ENCODE measurements at regions not wholly inside any gene's neighbourhood (a gene's known extent, or its start where the extent isn't known, plus 50 kb on each side); places are given as distances from the start of the nearest gene placed in this dataset.
A peak's percentile ranks its signal among the peaks of the same experiment; 100 is the strongest.
"Not testable (repeated sequence)": the region's sequence is repeated elsewhere in the genome, so short reads cannot be mapped to it uniquely, and the experiment has no call there.

DNA sequence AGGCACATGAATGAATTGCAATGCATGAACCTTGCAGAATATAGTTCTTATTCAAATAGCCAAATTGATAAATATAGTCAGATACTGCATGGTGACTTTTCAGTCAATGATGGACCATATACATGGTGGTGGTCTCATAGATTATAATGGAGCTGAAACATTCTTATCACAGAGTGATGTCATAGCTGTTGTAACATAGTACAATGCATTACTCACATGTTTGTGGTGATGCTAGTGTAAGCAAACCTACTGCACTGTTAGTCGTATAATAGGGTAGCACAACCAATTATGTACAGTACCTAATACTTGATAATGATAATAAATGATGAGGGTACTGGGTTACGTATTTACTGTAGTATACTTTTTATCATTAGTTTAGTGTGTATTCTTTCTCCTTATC lies 280.3 kb downstream of the BCAT1 start:
- in situ Hi-C loops (cut with HindIII; ENCODE audit: low sequenced_read_pairs), result no loop called here
- TF ChIP-seq, protein P1, sequence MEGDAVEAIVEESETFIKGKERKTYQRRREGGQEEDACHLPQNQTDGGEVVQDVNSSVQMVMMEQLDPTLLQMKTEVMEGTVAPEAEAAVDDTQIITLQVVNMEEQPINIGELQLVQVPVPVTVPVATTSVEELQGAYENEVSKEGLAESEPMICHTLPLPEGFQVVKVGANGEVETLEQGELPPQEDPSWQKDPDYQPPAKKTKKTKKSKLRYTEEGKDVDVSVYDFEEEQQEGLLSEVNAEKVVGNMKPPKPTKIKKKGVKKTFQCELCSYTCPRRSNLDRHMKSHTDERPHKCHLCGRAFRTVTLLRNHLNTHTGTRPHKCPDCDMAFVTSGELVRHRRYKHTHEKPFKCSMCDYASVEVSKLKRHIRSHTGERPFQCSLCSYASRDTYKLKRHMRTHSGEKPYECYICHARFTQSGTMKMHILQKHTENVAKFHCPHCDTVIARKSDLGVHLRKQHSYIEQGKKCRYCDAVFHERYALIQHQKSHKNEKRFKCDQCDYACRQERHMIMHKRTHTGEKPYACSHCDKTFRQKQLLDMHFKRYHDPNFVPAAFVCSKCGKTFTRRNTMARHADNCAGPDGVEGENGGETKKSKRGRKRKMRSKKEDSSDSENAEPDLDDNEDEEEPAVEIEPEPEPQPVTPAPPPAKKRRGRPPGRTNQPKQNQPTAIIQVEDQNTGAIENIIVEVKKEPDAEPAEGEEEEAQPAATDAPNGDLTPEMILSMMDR (IDR thresholded peaks at IDR 0.05; ENCODE audit: low read depth, low read length), result no peak
- DNase-seq (ENCODE audit: low read depth, low spot score), result no peak
- no peak overlapping the region for H3K4me3 ChIP-seq (ENCODE audit: low read depth, low read length)

DNA sequence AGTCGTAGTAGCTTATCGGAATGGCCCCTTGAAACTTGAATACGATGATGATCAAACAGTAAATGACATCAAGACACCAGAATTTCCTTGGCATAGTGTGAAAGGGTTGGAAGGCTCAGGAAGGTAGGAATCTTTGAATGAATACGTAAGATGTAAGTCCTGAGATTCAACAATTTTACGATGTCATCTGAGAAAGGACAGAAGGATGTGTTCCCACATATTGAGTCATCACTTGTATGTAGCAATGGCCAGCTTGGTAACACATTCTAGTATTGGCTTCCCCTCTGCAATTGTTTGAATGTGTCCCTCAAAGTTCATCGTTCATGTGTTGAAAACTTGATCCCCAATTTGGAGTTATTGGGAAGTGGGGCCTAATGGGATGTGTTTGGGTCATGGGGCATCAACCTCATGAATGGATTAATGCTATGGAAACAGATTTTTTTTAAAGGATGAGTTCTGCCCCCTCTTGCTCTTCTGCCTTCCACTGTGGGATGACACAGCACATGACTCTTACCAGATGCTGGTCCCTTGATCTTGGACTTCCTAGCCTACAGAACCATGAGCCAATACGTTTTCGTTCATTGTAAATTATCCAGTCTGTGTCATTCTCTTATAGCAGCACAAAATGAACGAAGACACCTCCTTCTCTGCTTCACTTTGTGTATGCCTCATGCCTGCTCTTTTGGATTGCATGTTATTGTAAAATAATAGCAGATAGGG lies 284.6 kb downstream of the BCAT1 start:
- TF ChIP-seq, protein P1 (IDR thresholded peaks at IDR 0.05; ENCODE audit: low read depth, low read length), result no peak
- no peak overlapping the region for H3K4me3 ChIP-seq (ENCODE audit: low read depth, low read length)
- in situ Hi-C loops (cut with HindIII; ENCODE audit: low sequenced_read_pairs), result no loop called here
- DNase-seq (ENCODE audit: low read depth, low spot score), result no peak

DNA sequence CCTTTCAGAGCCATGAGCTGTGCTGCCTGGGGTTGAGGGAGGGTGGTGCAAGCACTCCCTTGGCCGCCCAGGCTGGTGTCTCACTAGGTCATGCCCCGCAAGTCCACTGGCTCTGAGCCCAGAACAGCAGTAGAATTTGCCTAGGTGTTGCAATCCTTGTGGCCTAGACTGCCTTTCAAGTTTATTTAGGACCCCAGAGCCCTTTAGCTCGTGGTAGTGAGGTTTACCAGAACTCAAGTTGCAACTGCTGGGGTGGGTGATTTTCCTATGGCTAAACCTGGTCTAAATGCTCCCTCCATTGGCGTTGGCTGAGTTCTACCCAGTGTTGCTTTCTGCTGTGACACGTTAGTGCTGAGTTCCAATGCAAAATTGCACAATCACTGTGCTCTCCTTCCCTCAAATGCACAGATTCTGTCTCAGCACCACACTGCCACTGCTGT lies 287.2 kb downstream of the BCAT1 start:
- in situ Hi-C loops (cut with HindIII; ENCODE audit: low sequenced_read_pairs), result no loop called here
- peak; percentile 76 for DNase-seq (ENCODE audit: low read depth, low spot score)
- TF ChIP-seq, protein P1 (IDR thresholded peaks at IDR 0.05; ENCODE audit: low read depth, low read length), result peak; percentile 2
- H3K4me3 ChIP-seq (ENCODE audit: low read depth, low read length), result no peak overlapping the region

DNA sequence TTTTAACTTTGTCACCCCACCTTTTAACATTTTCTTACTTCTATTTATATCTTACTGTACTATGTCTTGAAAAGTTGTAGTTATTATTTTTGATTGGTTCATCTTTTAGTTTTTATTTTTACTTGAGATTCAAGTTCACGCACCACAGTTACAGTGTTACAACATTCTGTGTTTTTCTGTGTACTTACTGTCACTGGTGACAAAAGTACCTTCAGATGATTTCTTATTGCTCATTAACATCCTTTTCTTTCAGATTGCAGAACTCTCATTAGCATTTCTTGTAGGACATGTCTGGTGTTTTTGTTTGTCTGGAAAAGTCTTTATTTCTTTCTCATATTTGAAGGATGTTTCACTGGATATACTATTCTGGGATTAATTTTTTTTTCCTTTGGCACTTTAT lies 289.9 kb downstream of the BCAT1 start:
- in situ Hi-C loops (cut with HindIII; ENCODE audit: low sequenced_read_pairs), result no loop called here
- no peak for DNase-seq (ENCODE audit: low read depth, low spot score)
- H3K4me3 ChIP-seq (ENCODE audit: low read depth, low read length), result no peak overlapping the region
- TF ChIP-seq, protein P1 (IDR thresholded peaks at IDR 0.05; ENCODE audit: low read depth, low read length), result no peak

DNA sequence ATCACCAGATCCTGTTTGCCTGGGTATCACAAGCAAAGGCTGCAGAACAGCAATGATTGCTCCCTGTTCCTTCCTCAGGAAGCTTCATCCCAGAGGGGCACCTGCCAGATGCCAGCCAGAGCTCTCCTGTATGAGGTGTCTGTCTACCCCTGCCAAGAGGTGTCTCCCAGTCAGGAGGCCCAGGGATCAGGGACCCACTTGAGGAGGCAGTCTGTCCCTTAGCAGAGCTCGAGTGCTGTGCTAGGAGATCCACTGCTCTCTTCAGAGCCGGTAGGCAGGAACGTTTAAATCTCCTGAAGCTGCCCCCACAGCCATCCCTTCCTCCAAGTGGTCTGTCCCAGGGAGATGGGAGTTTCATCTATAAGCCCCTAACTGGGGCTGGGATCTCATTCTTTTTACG lies 294.6 kb downstream of the BCAT1 start:
- in situ Hi-C loops (cut with HindIII; ENCODE audit: low sequenced_read_pairs); DNase-seq (ENCODE audit: low read depth, low spot score): not testable (repeated sequence)

DNA sequence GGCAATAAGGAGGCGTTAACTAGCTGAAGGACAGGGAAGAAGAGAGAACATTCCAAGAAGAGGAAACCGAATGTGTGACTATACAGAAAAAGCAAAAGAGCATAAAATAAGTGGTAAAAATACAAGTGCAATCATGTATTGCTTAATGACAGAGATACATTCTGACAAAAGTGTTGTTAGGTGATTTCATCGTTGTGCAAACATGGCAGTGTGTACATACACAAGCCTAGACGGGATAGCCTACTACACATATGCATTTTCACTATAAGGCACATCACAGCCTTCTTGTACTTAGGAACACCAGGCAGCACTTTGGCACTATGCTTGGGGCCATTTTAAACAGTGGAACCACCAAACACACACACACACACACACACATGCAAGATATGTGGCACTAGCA lies 299.3 kb downstream of the BCAT1 start:
- no peak for DNase-seq (ENCODE audit: low read depth, low spot score)
- TF ChIP-seq, protein P1 (IDR thresholded peaks at IDR 0.05; ENCODE audit: low read depth, low read length), result no peak
- in situ Hi-C loops (cut with HindIII; ENCODE audit: low sequenced_read_pairs), result no loop called here
- H3K4me3 ChIP-seq (ENCODE audit: low read depth, low read length), result no peak overlapping the region

More for the DNA sequence above, 294.6 kb downstream of the BCAT1 start:
- not testable (repeated sequence) for H3K4me3 ChIP-seq (ENCODE audit: low read depth, low read length)

DNA sequence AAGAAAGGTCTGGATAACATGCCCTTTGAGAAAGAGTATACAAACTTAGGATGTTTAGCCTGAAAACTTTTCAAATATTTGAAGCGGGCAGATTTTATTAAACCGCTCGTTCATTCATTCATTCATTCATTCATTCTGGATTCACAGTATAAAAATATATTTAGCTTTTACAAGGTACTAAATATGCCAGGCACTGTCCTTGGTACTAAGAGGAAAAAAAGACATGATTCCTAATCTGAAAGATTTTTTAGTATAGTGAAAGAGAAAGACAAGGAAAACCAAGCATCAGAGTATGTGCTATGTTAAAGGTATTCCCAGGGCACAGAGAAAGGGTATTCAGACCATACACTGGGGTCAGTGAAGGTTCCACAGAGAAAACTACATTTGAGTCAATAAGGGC lies 299.7 kb downstream of the BCAT1 start:
- TF ChIP-seq, protein P1 (IDR thresholded peaks at IDR 0.05; ENCODE audit: low read depth, low read length), result no peak
- no peak for DNase-seq (ENCODE audit: low read depth, low spot score)
- no peak overlapping the region for H3K4me3 ChIP-seq (ENCODE audit: low read depth, low read length)
- in situ Hi-C loops (cut with HindIII; ENCODE audit: low sequenced_read_pairs), result no loop called here

Data from astrocyte of the spinal cord (primary cell).